Neuronal stem cell (in vitro differentiated cells): ENCODE measurements at regions not wholly inside any gene's neighbourhood (a gene's known extent, or its start where the extent isn't known, plus 50 kb on each side); places are given as distances from the start of the nearest gene placed in this dataset.

Source experiments
- DNase-seq: peaks from one replicate; pipeline ENCODE4 v3.0.0-alpha.2; 2013; ENCODE audit warnings: low spot score
- H2AFZ ChIP-seq: one replicate; pipeline ENCODE4 v1.6.1; 2013; ENCODE audit warnings: mild to moderate bottlenecking, low read length, inconsistent platforms
- H2AK5ac ChIP-seq: 2 replicates; pipeline ENCODE4 v1.6.1; 2013; ENCODE audit warnings: low read depth, mild to moderate bottlenecking, inconsistent platforms, low read length, moderate library complexity, mixed read lengths
- H2BK120ac ChIP-seq: 2 replicates; pipeline ENCODE4 v1.6.1; 2013; ENCODE audit warnings: low read depth, mild to moderate bottlenecking, inconsistent platforms, low read length, moderate library complexity, mixed read lengths
- H2BK12ac ChIP-seq: one replicate; pipeline ENCODE4 v1.6.1; 2013; ENCODE audit warnings: low read length, inconsistent platforms
- H2BK15ac ChIP-seq: 2 replicates; pipeline ENCODE4 v1.6.1; 2013; ENCODE audit warnings: mild to moderate bottlenecking, low read length, inconsistent platforms, mixed read lengths
- H2BK5ac ChIP-seq: one replicate; pipeline ENCODE4 v1.6.1; 2013; ENCODE audit warnings: inconsistent platforms, mild to moderate bottlenecking, low read length, moderate library complexity
- H3K14ac ChIP-seq: one replicate; pipeline ENCODE4 v1.6.1; 2013; ENCODE audit warnings: low read length, inconsistent platforms
- H3K18ac ChIP-seq: 2 replicates; pipeline ENCODE4 v1.6.1; 2013; ENCODE audit warnings: low read length, inconsistent platforms
- H3K23ac ChIP-seq: 2 replicates; pipeline ENCODE4 v1.6.1; 2013; ENCODE audit warnings: low read depth, mild to moderate bottlenecking, mixed read lengths, low read length, inconsistent platforms; ENCODE audit not compliant: poor library complexity
- H3K27ac ChIP-seq: replicated peaks from 3 replicates; pipeline ENCODE4 v1.5.1; 2013; ENCODE audit warnings: low read length, inconsistent platforms
- H3K27me3 ChIP-seq, 3 experiments: 2 replicates each; pipeline ENCODE4 v1.6.1; 2013; ENCODE audit warnings: low read length in 3 of 3, mild to moderate bottlenecking in 2 of 3, inconsistent platforms in 1 of 3, low read depth in 1 of 3, mixed read lengths in 1 of 3, moderate library complexity in 1 of 3; ENCODE audit not compliant: control insufficient read depth in 3 of 3, insufficient read depth in 3 of 3
- H3K36me3 ChIP-seq, 2 donors: replicated peaks in 1 of 2; 2 replicates each; pipeline ENCODE4 v1.6.1; 2013; ENCODE audit warnings: low read length in 2 of 2; ENCODE audit not compliant: control insufficient read depth in 2 of 2, insufficient read depth in 2 of 2
- H3K4ac ChIP-seq: 2 replicates; pipeline ENCODE4 v1.6.1; 2013; ENCODE audit warnings: inconsistent platforms, mild to moderate bottlenecking, low read length, moderate library complexity
- H3K4me1 ChIP-seq, 2 donors: 1 replicate in 1 of 2; 2 replicates in 1 of 2; pipeline ENCODE4 v1.6.1; 2013; ENCODE audit warnings: low read length in 2 of 2, low read depth in 1 of 2; ENCODE audit not compliant: control insufficient read depth in 2 of 2, insufficient read depth in 1 of 2
- H3K4me2 ChIP-seq: one replicate; pipeline ENCODE4 v1.6.1; 2013; ENCODE audit warnings: mild to moderate bottlenecking, low read length, inconsistent platforms; ENCODE audit not compliant: insufficient read depth, poor library complexity, severe bottlenecking
- H3K4me3 ChIP-seq, 2 donors: 2 replicates each; pipeline ENCODE4 v1.5.1; 2013; ENCODE audit warnings: low read length in 2 of 2, mild to moderate bottlenecking in 2 of 2, inconsistent platforms in 1 of 2, moderate library complexity in 1 of 2
- H3K79me1 ChIP-seq: one replicate; pipeline ENCODE4 v1.6.1; 2013; ENCODE audit warnings: low read depth, mild to moderate bottlenecking, inconsistent platforms, low read length, moderate library complexity
- H3K9ac ChIP-seq: one replicate; pipeline ENCODE4 v1.6.1; 2013; ENCODE audit warnings: mild to moderate bottlenecking, low read depth, low read length, inconsistent platforms; ENCODE audit not compliant: poor library complexity
- H3K9me3 ChIP-seq, 2 donors: replicated peaks in 1 of 2; 2 replicates each; pipeline versions ENCODE3 to v1.6.1; 2013; ENCODE audit warnings: low read length in 2 of 2, mild to moderate bottlenecking in 2 of 2, inconsistent platforms in 1 of 2, low read depth in 1 of 2, mixed read lengths in 1 of 2, moderate library complexity in 1 of 2; ENCODE audit not compliant: control insufficient read depth in 2 of 2, insufficient read depth in 1 of 2
- H4K8ac ChIP-seq: one replicate; pipeline ENCODE4 v1.6.1; 2013; ENCODE audit warnings: low read depth, mild to moderate bottlenecking, inconsistent platforms, low read length, moderate library complexity
- H4K91ac ChIP-seq: one replicate; pipeline ENCODE4 v1.6.1; 2013; ENCODE audit warnings: low read length, low read depth, mild to moderate bottlenecking, inconsistent platforms; ENCODE audit not compliant: poor library complexity
- WGBS, 2 donors: extraction: QIAGEN DNeasy Blood & Tissue Kit; methylation state at CpG; one replicate each; pipeline ENCODE4 v1.1.7; 2013; ENCODE audit warnings: missing lambda C conversion rate in 2 of 2, mixed read lengths in 1 of 2; ENCODE audit not compliant: insufficient read length in 2 of 2, insufficient replicate concordance in 1 of 2; ENCODE audit errors: extremely low coverage in 2 of 2; 5-methylcytosine and 5-hydroxymethylcytosine counted together

- Histone ChIP-seq H3K4me1 (peaks cover 9 to 18% of the 10 kb centered on the region in 2 donors), H3K27ac (no peak overlapping the region), H3K9me3 (no peaks in the 10 kb centered on the region), H3K36me3 (no peaks in the 10 kb centered on the region), H2BK15ac (no peak overlapping the region), H3K23ac (no peak overlapping the region), H3K4me3 (no peak overlapping the region), H3K4ac (no peak overlapping the region), H3K27me3 (no peaks in the 10 kb centered on the region), H3K14ac (no peak overlapping the region), H2AK5ac (no peak overlapping the region), H3K79me1 (no peaks in the 10 kb centered on the region), H2BK12ac (no peak overlapping the region), H2AFZ (no peak overlapping the region), H3K4me2 (no peak overlapping the region), H3K18ac (no peak overlapping the region), H2BK5ac (no peak overlapping the region), H3K9ac (no peak overlapping the region), H4K8ac (no peak overlapping the region), H2BK120ac (no peak overlapping the region), H4K91ac (no peak overlapping the region)
- DNase-seq = no peak
- no CpG with 5 or more reads among the region's 4 CpGs for WGBS, 2 donors
These were observed 403.0 kb downstream of the ARHGEF28 start for GRCh38 chr5:74028976-74029375.

GRCh38 chr5:74028406-74028805, 402.4 kb downstream of the ARHGEF28 start:
- WGBS, 2 donors = no CpG with 5 or more reads among the region's 3 CpGs
- Histone ChIP-seq H2BK12ac (no peak overlapping the region), H4K91ac (no peak overlapping the region), H3K9me3 (no peaks in the 10 kb centered on the region), H2BK120ac (no peak overlapping the region), H2AK5ac (no peak overlapping the region), H3K4ac (no peak overlapping the region), H2BK15ac (no peak overlapping the region), H4K8ac (no peak overlapping the region), H3K14ac (no peak overlapping the region), H3K27me3 (no peaks in the 10 kb centered on the region), H3K9ac (no peak overlapping the region), H3K4me2 (no peak overlapping the region), H2AFZ (no peak overlapping the region), H3K4me1 (peaks cover 9 to 18% of the 10 kb centered on the region in 2 donors), H2BK5ac (no peak overlapping the region), H3K18ac (no peak overlapping the region), H3K36me3 (no peaks in the 10 kb centered on the region), H3K79me1 (no peaks in the 10 kb centered on the region), H3K23ac (no peak overlapping the region), H3K27ac (no peak overlapping the region), H3K4me3 (no peak overlapping the region)
- no peak for DNase-seq

DNA sequence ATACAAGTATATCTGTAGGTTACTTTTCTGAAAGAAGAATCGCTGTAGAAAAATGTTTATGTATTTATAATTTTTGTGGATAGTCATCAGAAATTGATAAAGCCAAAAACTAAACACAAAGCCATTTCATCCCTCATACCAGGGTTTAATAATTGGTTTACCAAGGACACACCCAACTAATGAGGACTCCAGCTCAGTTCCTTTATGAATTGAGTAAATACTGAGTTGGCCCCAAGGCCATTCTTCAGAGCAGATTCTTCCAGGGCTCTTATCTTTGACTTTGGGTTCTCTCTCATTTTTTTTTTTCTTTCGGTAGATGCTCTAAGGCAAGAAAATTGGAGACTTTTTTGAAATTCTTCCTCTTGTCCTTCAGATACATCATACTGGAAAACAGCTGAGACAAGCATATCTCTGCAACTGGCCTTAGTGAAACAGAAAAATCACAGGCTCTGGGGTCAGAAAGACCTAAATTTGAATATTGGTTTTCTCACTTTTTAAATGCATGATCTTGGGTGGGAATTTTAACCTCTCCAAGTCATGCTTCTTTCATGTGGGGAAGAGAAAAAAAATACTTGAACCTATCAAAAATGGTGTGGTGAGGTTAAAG, 401.8 kb downstream of the ARHGEF28 start:
- Histone ChIP-seq H3K79me1 (no peaks in the 10 kb centered on the region), H3K4me1 (peaks cover 9 to 18% of the 10 kb centered on the region in 2 donors), H3K4me3 (no peak overlapping the region), H3K27ac (no peak overlapping the region), H2AK5ac (no peak overlapping the region), H3K18ac (no peak overlapping the region), H3K4me2 (no peak overlapping the region), H2BK120ac (no peak overlapping the region), H3K36me3 (no peaks in the 10 kb centered on the region), H2AFZ (no peak overlapping the region), H4K8ac (no peak overlapping the region), H3K9me3 (no peaks in the 10 kb centered on the region), H2BK15ac (no peak overlapping the region), H3K14ac (no peak overlapping the region), H4K91ac (no peak overlapping the region), H3K27me3 (no peaks in the 10 kb centered on the region), H2BK12ac (no peak overlapping the region), H3K4ac (no peak overlapping the region), H2BK5ac (no peak overlapping the region), H3K23ac (no peak overlapping the region), H3K9ac (no peak overlapping the region)
- WGBS, 2 donors = no CpG with 5 or more reads among the region's 2 CpGs
- DNase-seq = no peak

- no peak for DNase-seq
These were observed 400.3 kb downstream of the ARHGEF28 start for GRCh38 chr5:74026310-74026709.

More at GRCh38 chr5:74026310-74026709, 400.3 kb downstream of the ARHGEF28 start:
- H3K4me3 ChIP-seq = no peak overlapping the region
- H2AK5ac ChIP-seq = no peak overlapping the region
- no peak overlapping the region for H3K4me2 ChIP-seq
- H3K14ac ChIP-seq = no peak overlapping the region
- H3K9ac ChIP-seq = no peak overlapping the region
- no peaks in the 10 kb centered on the region for H3K36me3 ChIP-seq
- no peak overlapping the region for H2BK12ac ChIP-seq
- no peak overlapping the region for H3K23ac ChIP-seq
- H3K79me1 ChIP-seq = no peaks in the 10 kb centered on the region
- H2AFZ ChIP-seq = peak overlapping the region; percentile 73
- no peak overlapping the region for H3K27ac ChIP-seq
- H3K27me3 ChIP-seq = no peaks in the 10 kb centered on the region
- no peak overlapping the region for H3K18ac ChIP-seq
- no peak overlapping the region for H2BK120ac ChIP-seq
- H3K4ac ChIP-seq = no peak overlapping the region
- H3K9me3 ChIP-seq = no peaks in the 10 kb centered on the region
- peaks cover 6 to 15% of the 10 kb centered on the region in 2 donors for H3K4me1 ChIP-seq
- no peak overlapping the region for H4K8ac ChIP-seq
- H4K91ac ChIP-seq = no peak overlapping the region
- no peak overlapping the region for H2BK5ac ChIP-seq
- no CpG with 5 or more reads among the region's 2 CpGs for WGBS, 2 donors
- H2BK15ac ChIP-seq = no peak overlapping the region
